ENCODE measurements at regions not wholly inside any gene's neighbourhood (a gene's known extent, or its start where the extent isn't known, plus 50 kb on each side); places are given as distances from the start of the nearest gene placed in this dataset.

DNA sequence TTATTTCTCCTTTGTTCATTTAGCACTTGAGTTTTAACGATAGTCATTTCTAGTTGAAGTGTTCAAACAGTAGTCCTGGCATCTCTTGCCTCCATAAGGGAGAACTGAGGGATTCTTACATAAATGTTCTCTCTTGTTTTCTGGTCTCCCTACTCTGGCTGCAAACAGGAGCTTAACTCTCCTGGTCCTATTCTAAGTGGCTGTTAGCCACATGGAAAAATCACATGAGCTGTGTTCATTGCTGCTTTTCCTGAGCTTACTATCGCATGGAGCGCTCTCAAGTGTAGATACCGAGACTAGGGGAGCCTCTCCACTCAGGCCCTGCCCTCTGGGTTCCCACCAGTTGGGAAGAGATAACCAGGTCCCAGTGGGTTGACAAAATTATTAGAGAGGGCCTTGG lies 403.1 kb upstream of the TPM1 start:
- H3K36me3 ChIP-seq, result no peaks in the 10 kb centered on the region
- no peak overlapping the region for H3K4me3 ChIP-seq
- TF ChIP-seq, protein P1, sequence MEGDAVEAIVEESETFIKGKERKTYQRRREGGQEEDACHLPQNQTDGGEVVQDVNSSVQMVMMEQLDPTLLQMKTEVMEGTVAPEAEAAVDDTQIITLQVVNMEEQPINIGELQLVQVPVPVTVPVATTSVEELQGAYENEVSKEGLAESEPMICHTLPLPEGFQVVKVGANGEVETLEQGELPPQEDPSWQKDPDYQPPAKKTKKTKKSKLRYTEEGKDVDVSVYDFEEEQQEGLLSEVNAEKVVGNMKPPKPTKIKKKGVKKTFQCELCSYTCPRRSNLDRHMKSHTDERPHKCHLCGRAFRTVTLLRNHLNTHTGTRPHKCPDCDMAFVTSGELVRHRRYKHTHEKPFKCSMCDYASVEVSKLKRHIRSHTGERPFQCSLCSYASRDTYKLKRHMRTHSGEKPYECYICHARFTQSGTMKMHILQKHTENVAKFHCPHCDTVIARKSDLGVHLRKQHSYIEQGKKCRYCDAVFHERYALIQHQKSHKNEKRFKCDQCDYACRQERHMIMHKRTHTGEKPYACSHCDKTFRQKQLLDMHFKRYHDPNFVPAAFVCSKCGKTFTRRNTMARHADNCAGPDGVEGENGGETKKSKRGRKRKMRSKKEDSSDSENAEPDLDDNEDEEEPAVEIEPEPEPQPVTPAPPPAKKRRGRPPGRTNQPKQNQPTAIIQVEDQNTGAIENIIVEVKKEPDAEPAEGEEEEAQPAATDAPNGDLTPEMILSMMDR (IDR thresholded peaks at IDR 0.05), result no peak
- no peaks in the 10 kb centered on the region for H3K27me3 ChIP-seq
- intact Hi-C loops (cut with DNase I), result no loop called here
- H3K27ac ChIP-seq, result no peak overlapping the region
- no peaks in the 10 kb centered on the region for H3K9me3 ChIP-seq
- peaks cover 0 to 12% of the 10 kb centered on the region in 2 donors for H3K4me1 ChIP-seq
- no peak for DNase-seq (ENCODE audit: low spot score in 2 of 2)

DNA sequence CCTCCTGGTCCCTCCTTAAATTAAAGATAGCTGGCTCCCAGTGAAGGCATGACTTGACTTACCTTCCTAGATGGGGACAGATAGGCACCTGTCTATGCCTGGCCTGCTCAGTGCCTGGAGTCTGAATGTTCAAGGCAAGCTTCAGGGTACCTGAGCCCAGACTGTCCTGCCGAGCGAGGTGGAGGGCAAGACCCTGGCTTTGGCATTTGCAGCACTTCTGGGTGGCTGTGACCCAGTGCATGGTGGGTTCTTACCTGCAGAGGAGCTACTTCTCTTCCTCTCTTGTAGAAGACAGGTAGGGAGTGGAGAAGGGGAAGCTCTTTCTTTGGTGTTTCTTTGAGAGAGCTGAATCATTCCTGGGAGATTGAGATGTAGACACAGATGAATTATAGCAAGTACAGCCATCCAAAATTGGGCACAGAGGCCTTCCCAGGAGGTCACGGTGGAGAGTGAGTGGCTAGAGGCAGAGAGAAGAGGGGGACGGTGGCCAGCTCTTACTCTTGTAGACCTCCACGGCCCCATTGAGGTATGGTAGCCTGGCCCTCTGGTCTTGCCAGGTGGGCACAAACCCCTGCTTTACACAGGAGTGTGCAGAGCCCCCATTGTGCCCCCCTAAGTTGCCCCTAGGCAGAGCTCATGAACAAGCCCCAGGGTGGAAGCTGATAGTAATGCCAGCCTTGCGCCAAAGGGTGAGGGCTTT lies 402.5 kb upstream of the TPM1 start:
- Histone ChIP-seq H3K4me1 (peaks cover 0 to 12% of the 10 kb centered on the region in 2 donors), H3K27ac (no peak overlapping the region), H3K9me3 (no peaks in the 10 kb centered on the region), H3K36me3 (no peaks in the 10 kb centered on the region), H3K4me3 (no peak overlapping the region), H3K27me3 (no peaks in the 10 kb centered on the region)
- TF ChIP-seq, protein P1 (IDR thresholded peaks at IDR 0.05), result no peak
- intact Hi-C loops (cut with DNase I), result no loop called here
- DNase-seq (ENCODE audit: low spot score in 2 of 2), result no peak

DNA sequence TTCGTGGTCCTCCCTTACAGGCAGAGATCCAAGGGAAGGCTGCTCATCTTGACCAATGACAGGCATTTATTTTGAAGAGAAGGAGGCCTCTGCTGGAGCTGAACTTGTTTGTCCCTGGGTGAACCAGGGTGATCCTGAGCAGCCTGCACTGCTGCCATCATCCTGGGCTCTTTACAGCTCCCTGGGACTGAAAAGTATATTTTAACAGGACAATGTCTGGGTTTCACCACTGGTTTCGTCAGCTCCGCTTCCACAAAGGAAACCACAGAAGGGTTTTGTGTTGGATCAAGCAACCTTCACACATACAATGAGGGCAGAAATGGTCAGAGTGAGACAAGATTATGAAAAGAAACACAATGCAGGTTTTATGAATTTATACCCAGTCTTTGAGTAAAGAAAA lies 400.7 kb upstream of the TPM1 start:
- H3K27me3 ChIP-seq, result no peaks in the 10 kb centered on the region
- H3K27ac ChIP-seq, result no peak overlapping the region
- no peak overlapping the region for H3K4me3 ChIP-seq
- DNase-seq (ENCODE audit: low spot score in 2 of 2), result no peak
- H3K9me3 ChIP-seq, result no peaks in the 10 kb centered on the region
- H3K4me1 ChIP-seq, result peaks cover 0 to 12% of the 10 kb centered on the region in 2 donors
- intact Hi-C loops (cut with DNase I), result no loop called here
- H3K36me3 ChIP-seq, result no peaks in the 10 kb centered on the region
- TF ChIP-seq, protein P1 (IDR thresholded peaks at IDR 0.05), result no peak

DNA sequence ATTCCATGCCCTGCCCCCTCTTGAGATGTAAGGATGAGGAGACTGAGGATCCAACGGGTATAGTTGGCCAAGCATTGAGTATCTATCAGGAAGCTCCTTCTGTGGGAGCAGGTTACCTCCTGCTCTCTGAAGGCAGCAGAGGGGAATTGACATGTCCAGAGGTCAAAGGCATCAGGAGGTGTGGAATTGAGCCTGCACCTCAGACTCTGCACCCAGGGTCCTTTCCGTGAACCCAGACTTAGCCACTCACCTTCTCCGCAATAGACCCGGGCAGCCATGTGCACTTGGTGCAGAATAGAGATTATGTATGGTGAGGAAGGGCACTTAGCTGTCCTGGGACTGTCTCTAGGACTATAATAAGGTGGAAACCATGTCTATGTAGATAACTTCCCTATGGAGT lies 399.0 kb upstream of the TPM1 start:
- Histone ChIP-seq H3K9me3 (no peaks in the 10 kb centered on the region), H3K36me3 (no peaks in the 10 kb centered on the region), H3K4me3 (no peak overlapping the region), H3K27ac (no peak overlapping the region), H3K27me3 (no peaks in the 10 kb centered on the region), H3K4me1 (peaks cover 0 to 12% of the 10 kb centered on the region in 2 donors)
- no peak for DNase-seq (ENCODE audit: low spot score in 2 of 2)
- intact Hi-C loops (cut with DNase I), result no loop called here
- TF ChIP-seq, protein P1 (IDR thresholded peaks at IDR 0.05), result no peak

DNA sequence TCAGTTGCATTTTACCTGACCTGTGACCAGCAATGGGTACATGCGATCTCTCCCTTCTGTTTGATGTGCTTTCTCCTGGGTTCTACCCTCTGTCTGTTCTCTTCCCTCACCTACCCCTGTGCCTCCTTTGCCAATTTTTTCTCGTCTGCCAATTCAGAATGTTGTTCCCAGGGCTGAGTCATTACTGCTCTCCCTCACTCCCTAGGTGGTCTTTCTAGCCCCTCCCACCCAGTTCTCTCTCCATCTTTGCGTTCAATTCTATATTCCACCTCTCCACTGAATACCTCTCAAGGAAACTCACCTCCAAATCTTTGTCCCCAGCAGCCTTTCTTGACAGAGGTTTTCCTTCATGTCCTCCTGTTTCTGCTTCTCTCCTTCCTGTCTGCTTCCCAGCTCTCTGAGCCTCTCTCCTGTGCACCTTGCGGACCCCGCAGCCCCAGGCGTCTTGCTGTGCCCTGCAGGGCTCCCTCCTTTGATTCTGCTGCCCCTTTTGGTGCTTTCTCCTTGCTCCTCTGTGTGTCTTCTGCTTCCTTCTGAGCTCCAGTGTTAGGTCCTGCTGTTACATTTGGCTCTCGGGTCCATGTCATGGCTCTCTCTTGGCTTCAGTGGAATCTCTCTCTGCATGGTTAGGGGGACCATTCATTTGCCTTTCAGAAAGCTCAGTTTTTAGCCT lies 398.2 kb upstream of the TPM1 start:
- intact Hi-C loops (cut with DNase I), result no loop called here
- no peak overlapping the region for H3K4me3 ChIP-seq
- no peaks in the 10 kb centered on the region for H3K27me3 ChIP-seq
- H3K4me1 ChIP-seq, result peaks cover 0 to 12% of the 10 kb centered on the region in 2 donors
- no peaks in the 10 kb centered on the region for H3K9me3 ChIP-seq
- TF ChIP-seq, protein P1 (IDR thresholded peaks at IDR 0.05), result no peak
- H3K27ac ChIP-seq, result no peak overlapping the region
- no peaks in the 10 kb centered on the region for H3K36me3 ChIP-seq
- DNase-seq (ENCODE audit: low spot score in 2 of 2), result no peak

All from ascending aorta (tissue), 2 donors.